NCI-H1930 (cell line): ENCODE measurements at regions not wholly inside any gene's neighbourhood (a gene's known extent, or its start where the extent isn't known, plus 50 kb on each side); places are given as distances from the start of the nearest gene placed in this dataset.
"Not testable (repeated sequence)": the region's sequence is repeated elsewhere in the genome, so short reads cannot be mapped to it uniquely, and the experiment has no call there.

ENCODE experiments used
- DNase-seq, 2 experiments: peaks; one replicate each; lab custom pipeline; 2025; lab: John Stamatoyannopoulos, UW

- DNase-seq, result no peak
Measured at GRCh38 chr5:68024426-68024825, 191.1 kb upstream of the PIK3R1 start.

GRCh38 chr5:68021916-68022315 is 193.6 kb upstream of the PIK3R1 start:
- no peak for DNase-seq

GRCh38 chr5:68021227-68021626 is 194.3 kb upstream of the PIK3R1 start:
- no peak for DNase-seq

DNA sequence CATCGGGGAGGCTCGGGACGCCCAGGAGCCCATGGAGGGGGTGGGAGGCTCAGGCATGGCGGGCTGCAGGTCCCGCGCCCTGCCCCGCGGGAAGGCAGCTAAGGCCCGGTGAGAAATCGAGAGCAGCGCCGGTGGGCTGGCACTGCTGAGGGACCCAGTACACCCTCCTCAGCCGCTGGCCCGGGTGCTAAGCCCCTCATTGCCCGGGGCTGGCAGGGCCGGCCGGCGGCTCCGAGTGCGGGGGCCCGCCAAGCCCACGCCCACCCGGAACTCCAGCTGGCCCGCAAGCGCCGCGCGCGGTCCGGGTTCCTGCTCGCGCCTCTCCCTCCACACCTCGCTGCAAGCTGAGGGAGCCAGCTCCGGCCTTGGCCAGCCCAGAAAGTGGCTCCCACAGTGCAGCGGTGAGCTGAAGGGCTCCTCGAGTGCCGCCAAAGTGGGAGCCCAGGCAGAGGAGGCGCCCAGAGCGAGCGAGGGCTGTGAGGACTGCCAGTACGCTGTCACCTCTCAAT is 195.0 kb upstream of the PIK3R1 start:
- DNase-seq, result not testable (repeated sequence)

GRCh38 chr5:68015381-68016302 is 199.9 kb upstream of the PIK3R1 start:
- DNase-seq, result no peak

GRCh38 chr5:68012831-68013230 is 202.7 kb upstream of the PIK3R1 start:
- DNase-seq, result no peak

DNA sequence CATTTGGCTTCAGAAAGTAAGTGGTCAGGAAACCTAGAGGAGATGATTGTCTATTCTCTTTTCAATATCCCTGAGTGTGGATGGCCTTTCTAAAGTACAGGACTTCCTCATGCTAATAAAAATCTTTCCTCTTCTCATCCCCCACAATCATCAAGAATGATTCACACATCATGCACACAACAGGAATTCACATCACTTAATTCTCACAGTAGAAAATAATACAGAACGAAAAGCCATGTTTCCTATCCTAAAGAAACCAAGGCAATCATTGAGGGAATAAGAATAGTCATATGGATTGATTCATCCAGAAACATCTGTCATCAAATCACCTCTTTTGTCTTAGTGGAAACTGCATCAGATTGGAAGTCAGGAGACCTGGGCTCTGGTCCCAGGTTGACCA is 203.1 kb upstream of the PIK3R1 start:
- DNase-seq, result no peak

DNA sequence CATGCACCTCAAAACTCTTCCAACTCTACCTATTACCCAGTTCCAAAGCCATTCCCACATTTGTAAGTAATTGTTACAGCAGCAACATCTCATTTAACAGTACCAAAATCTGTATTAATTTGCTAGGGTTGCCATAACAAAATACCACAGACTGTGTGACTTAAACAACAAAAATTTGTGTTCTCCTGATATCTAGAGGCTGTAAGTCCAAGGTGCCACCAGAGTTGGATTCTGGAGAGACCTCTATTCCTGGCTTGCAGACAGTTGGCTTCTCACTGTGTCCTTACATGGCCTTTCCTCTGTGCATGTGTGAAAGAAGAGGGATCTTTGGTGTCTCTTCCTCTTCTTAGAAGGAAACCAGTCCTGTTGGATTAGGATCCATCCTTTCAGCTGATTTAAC is 203.8 kb upstream of the PIK3R1 start:
- DNase-seq, result no peak

- DNase-seq, result no peak
Measured at GRCh38 chr5:68011259-68011760, 204.2 kb upstream of the PIK3R1 start.

DNA sequence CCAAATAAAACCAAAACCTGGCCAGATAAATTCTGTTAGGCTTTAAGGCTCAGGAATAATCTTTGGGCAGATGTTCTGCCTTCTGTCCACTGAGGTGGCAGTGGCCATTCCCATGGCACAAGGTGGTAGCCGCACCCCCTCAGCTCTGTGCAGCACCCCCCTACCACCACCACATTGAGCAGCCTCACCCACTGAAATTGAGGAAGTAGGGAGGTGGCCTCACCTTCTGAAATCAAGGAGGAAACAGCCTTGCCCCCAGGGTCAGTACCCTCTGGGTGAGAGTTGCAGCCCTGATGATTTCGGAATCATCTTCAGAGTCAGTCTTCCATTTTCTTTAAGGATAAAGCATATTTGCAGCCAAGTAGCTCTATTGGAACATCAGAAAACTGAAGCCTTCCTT is 204.8 kb upstream of the PIK3R1 start:
- no peak for DNase-seq

- no peak for DNase-seq
Measured at GRCh38 chr5:68007451-68007850, 208.1 kb upstream of the PIK3R1 start.

- no peak for DNase-seq
Measured at GRCh38 chr5:68002836-68003235, 212.7 kb upstream of the PIK3R1 start.

GRCh38 chr5:68000805-68001204 is 214.8 kb upstream of the PIK3R1 start:
- no peak for DNase-seq

DNA sequence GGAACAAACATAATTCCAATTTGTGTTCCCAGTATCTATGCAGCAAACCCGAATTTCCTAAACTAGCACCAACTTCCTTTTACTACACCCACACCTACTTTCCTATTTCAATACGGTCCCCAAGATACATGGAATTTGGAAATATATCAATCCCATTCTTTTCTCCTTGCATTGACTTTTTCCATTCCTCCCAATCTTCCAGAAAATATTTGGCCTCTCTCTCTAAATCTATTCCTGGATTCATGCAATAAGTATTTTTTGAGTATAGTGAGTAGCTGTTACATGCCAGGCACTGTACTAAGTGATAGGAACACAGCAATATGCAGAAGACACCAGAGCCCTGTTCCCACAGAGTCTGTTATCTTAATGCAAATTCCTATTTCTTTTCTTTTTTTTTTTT is 216.2 kb upstream of the PIK3R1 start:
- no peak for DNase-seq

DNA sequence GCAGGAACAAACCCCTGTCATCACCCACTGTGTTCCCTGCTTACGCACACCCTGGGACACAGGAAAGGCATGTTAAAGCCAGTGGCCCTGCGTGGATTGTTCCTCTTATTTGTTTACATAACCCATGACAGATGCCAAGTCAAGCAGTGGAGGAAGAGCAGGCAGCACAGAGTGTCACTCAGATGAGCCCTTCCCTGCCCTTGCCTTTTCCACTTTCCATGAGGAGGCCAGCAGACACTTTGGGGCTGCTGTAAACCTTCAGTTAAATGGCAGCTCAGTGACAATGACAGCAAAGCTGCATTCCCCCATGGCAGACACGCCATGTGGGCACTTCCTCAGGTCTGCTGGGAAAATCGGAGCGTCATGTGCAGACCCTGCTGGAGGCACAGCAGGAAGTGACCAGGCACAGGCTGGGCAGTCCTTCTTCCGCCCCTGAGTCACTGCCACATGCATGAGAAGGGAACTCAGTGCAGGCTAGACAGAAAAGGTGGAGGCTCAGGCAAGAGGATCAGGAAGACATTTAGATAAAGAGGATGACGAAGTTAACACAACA is 216.8 kb upstream of the PIK3R1 start:
- DNase-seq, result no peak

- DNase-seq, result no peak
Measured at GRCh38 chr5:67997892-67998457, 217.6 kb upstream of the PIK3R1 start.

GRCh38 chr5:67997148-67997547 is 218.4 kb upstream of the PIK3R1 start:
- no peak for DNase-seq

GRCh38 chr5:67996596-67996995 is 219.0 kb upstream of the PIK3R1 start:
- no peak for DNase-seq

DNA sequence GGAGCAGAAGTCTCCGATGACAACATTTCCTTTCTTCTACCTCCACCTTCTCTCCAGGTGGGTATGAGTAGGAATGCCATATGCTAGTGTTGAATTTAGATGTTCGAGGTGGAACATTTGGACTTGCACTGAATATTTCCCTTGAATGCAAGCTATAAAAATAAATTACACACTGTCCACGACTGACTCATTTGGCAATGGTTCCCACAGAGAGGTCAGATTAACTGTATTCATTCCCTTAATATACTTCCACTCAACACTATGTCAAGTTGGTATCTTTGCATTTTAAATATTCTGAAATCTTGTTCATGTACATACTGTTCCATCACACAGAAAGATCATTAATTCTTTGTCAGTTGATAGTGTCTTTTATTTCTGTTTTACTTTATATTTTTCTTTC is 222.6 kb upstream of the PIK3R1 start:
- DNase-seq, result no peak

DNA sequence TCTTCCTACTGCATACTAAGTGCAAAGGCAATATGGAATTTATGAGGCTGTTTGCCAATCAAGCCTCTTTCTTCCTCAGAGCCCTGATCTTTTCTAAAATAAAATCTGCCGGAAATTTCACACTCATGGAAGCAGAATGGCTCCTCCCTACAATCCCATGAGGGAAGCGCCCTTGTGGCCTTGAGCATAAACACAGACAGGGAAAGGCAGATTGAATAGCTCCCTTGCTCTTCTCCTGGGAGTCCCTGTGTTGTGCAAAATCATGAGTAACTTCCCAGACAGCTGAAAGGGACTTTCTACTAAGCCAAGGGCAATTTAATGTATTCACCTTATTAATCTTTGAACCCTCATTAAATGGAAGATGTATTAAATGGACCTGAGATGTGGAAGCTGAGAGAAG is 226.1 kb upstream of the PIK3R1 start:
- no peak for DNase-seq

GRCh38 chr5:67986761-67987160 is 228.8 kb upstream of the PIK3R1 start:
- no peak for DNase-seq

- DNase-seq, result no peak
Measured at GRCh38 chr5:67985686-67986387, 229.7 kb upstream of the PIK3R1 start.
